GM13976 (cell line): ENCODE measurements at regions not wholly inside any gene's neighbourhood (a gene's known extent, or its start where the extent isn't known, plus 50 kb on each side); places are given as distances from the start of the nearest gene placed in this dataset.
"Not testable (repeated sequence)": the region's sequence is repeated elsewhere in the genome, so short reads cannot be mapped to it uniquely, and the experiment has no call there.

Source experiments
- DNase-seq: peaks from one replicate; pipeline ENCODE4 v3.0.0; 2012; ENCODE audit warnings: low spot score
- CTCF ChIP-seq: IDR thresholded peaks from 2 replicates; pipeline ENCODE4 v1.5.1; 2012; ENCODE audit warnings: borderline replicate concordance, mild to moderate bottlenecking; ENCODE audit not compliant: insufficient read depth; ENCODE audit errors: extremely low read depth, missing control alignments, control extremely low read depth
- in situ Hi-C: fragments of 300-500 bp; cut with MboI; formaldehyde crosslinking; loops from one replicate; pipeline ENCODE4 v1.12.0; 2022; ENCODE audit warnings: low sequenced_read_pairs, mixed read lengths, inconsistent platforms; ENCODE audit not compliant: unreplicated experiment

- no peak for DNase-seq
- TF ChIP-seq CTCF = no peak
- in situ Hi-C loops = no loop called here
These were observed 151.6 kb upstream of the SYNPR start for GRCh38 chr3:63126530-63126929.

- in situ Hi-C loops = no loop called here
- DNase-seq = no peak
- TF ChIP-seq CTCF = no peak
These were observed 149.7 kb upstream of the SYNPR start for GRCh38 chr3:63128380-63128779.

- in situ Hi-C loops = no loop called here
- DNase-seq = no peak
- no peak for TF ChIP-seq CTCF
These were observed 147.5 kb upstream of the SYNPR start for GRCh38 chr3:63130625-63131024.

GRCh38 chr3:63132461-63133250 lies 145.5 kb upstream of the SYNPR start:
- no peak for DNase-seq
- TF ChIP-seq CTCF = no peak
- in situ Hi-C loops = no loop called here

- no peak for DNase-seq
- in situ Hi-C loops = no loop called here
- no peak for TF ChIP-seq CTCF
These were observed 142.7 kb upstream of the SYNPR start for GRCh38 chr3:63135367-63135766.

DNA sequence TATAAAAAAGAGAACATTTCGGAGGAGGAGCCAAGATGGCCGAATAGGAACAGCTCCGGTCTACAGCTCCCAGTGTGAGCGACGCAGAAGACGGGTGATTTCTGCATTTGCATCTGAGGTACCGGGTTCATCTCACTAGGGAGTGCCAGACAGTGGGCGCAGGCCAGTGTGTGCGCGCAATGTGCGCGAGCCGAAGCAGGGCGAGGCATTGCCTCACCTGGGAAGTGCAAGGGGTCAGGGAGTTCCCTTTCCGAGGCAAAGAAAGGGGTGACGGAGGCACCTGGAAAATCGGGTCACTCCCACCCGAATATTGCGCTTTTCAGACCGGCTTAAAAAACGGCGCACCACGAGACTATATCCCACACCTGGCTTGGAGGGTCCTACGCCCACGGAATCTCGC lies 141.9 kb upstream of the SYNPR start:
- DNase-seq, in situ Hi-C loops: not testable (repeated sequence)

DNA sequence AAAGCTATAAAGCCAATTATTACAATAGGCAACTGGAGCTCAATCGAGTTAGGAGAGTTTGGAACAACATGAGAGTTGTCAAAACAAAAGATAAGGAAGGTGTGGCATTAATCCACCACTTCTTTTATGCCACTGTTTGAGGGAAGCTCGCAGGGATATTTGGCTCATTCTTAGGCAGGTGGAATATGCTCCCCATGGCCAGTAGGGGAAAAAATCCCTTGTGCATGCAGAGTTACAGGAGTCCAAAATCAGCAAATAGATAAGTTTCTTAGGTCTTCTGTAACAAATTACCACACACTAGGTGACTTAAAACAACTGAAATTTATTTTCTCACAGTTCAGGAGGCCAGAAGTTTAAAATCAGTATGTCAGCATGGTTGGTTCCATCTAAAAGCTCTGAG lies 135.4 kb upstream of the SYNPR start:
- DNase-seq = no peak
- no peak for TF ChIP-seq CTCF
- in situ Hi-C loops = no loop called here
